Cardiac muscle cell (in vitro differentiated cells and primary cell): ENCODE measurements at regions not wholly inside any gene's neighbourhood (a gene's known extent, or its start where the extent isn't known, plus 50 kb on each side); places are given as distances from the start of the nearest gene placed in this dataset.

Experiments used
- DNase-seq, 2 donors: peaks; one replicate each; pipeline versions ENCODE4 v3.0.0 to v3.0.0-alpha.2; 2010 to 2017; ENCODE audit warnings: low read depth in 1 of 2, low spot score in 1 of 2
- H3K27ac ChIP-seq: fragments of 200-600 bp; sonication (generic); 2 replicates; pipeline ENCODE4 v1.5.1; 2016
- H3K27me3 ChIP-seq: fragments of 200-600 bp; sonication (generic); 2 replicates; pipeline ENCODE4 v1.6.0; 2016; ENCODE audit warnings: control low read depth
- H3K36me3 ChIP-seq: fragments of 200-600 bp; sonication (generic); 2 replicates; pipeline ENCODE4 v1.5.1; 2016; ENCODE audit warnings: control low read depth
- H3K4me1 ChIP-seq: fragments of 200-600 bp; sonication (generic); 2 replicates; pipeline ENCODE4 v1.8.1; 2017; ENCODE audit warnings: low read depth, mild to moderate bottlenecking, mixed run types
- H3K4me3 ChIP-seq: fragments of 200-600 bp; sonication (generic); 2 replicates; pipeline ENCODE4 v1.5.1; 2016; ENCODE audit warnings: mild to moderate bottlenecking
- H3K9me3 ChIP-seq: fragments of 200-600 bp; sonication (generic); 2 replicates; pipeline ENCODE4 v1.5.1; 2017; ENCODE audit warnings: low read depth, mild to moderate bottlenecking, control low read depth
- TF ChIP-seq, protein P1 (sequence below): IDR thresholded peaks from 2 replicates; pipeline ENCODE4 v1.5.1; 2012; ENCODE audit warnings: low read depth, mild to moderate bottlenecking, low read length

DNA sequence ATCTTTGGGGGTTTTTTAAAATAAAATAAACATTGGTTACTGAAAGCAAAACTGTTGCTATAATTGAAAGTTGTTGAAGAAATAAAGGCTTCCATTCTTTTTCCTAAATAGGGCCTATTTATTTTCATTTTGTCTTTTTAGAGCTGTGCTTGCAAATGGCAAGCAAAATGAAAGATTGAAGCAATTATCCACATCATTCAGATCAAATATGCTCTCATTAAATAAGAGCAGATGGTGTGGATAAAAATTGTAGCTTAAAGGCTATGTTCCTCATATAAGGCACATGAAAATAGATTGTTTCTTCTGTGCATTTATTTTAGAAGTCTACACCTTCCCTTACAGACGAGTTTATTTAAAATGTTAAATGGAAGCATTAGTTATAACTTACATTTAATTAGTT lies 1317.7 kb downstream of the MRPL39 start:
- Histone ChIP-seq H3K4me3 (no peak overlapping the region), H3K27me3 (no peaks in the 10 kb centered on the region), H3K4me1 (no peaks in the 10 kb centered on the region), H3K36me3 (no peaks in the 10 kb centered on the region), H3K27ac (no peak overlapping the region), H3K9me3 (no peaks in the 10 kb centered on the region)
- DNase-seq: no peak
- TF ChIP-seq, protein P1, sequence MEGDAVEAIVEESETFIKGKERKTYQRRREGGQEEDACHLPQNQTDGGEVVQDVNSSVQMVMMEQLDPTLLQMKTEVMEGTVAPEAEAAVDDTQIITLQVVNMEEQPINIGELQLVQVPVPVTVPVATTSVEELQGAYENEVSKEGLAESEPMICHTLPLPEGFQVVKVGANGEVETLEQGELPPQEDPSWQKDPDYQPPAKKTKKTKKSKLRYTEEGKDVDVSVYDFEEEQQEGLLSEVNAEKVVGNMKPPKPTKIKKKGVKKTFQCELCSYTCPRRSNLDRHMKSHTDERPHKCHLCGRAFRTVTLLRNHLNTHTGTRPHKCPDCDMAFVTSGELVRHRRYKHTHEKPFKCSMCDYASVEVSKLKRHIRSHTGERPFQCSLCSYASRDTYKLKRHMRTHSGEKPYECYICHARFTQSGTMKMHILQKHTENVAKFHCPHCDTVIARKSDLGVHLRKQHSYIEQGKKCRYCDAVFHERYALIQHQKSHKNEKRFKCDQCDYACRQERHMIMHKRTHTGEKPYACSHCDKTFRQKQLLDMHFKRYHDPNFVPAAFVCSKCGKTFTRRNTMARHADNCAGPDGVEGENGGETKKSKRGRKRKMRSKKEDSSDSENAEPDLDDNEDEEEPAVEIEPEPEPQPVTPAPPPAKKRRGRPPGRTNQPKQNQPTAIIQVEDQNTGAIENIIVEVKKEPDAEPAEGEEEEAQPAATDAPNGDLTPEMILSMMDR: no peak

DNA sequence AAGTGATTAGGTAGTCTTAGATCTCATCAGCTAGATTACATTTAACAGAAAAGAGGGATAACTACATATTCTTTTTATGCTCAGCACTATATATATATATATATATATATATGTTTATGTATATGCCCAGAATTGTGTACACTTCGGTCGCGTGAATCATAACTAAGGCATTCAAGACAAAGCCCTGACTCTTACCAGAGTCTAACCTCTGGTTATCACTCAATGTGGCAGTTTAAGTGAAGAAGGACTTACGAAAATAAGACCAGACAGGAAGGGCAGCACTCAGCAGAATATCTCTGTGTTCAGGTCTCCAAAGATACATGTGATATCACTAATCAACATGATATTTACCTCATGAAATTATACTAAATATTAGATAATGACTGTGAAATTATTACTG lies 1326.7 kb downstream of the MRPL39 start:
- Histone ChIP-seq H3K4me3 (no peak overlapping the region), H3K4me1 (peaks cover 3% of the 10 kb centered on the region), H3K36me3 (no peaks in the 10 kb centered on the region), H3K27me3 (no peaks in the 10 kb centered on the region), H3K27ac (no peak overlapping the region), H3K9me3 (no peaks in the 10 kb centered on the region)
- no peak for DNase-seq
- TF ChIP-seq, protein P1: no peak

DNA sequence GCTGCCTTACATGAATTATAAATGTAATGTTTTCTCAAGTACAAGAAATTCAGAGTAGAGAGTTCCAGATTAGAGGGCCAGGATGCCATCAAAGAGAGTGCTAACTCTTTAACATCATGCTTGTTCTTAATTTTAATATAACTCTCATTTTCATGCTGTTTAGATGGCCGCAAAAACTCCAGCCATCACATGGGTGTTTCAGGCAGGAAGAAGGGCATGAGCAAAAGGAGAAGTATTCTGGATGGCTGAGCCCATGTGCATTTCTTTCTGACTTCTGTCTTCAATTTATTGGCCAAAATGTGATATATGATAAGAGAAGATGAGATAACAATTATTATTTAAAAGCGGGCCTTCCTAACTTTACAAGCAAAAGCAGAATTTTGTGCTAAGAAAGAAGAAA lies 1328.6 kb downstream of the MRPL39 start:
- no peak overlapping the region for H3K4me3 ChIP-seq
- TF ChIP-seq, protein P1: no peak
- no peaks in the 10 kb centered on the region for H3K36me3 ChIP-seq
- no peak overlapping the region for H3K27ac ChIP-seq
- no peaks in the 10 kb centered on the region for H3K27me3 ChIP-seq
- H3K9me3 ChIP-seq: no peaks in the 10 kb centered on the region
- DNase-seq: no peak
- H3K4me1 ChIP-seq: peaks cover 6% of the 10 kb centered on the region

DNA sequence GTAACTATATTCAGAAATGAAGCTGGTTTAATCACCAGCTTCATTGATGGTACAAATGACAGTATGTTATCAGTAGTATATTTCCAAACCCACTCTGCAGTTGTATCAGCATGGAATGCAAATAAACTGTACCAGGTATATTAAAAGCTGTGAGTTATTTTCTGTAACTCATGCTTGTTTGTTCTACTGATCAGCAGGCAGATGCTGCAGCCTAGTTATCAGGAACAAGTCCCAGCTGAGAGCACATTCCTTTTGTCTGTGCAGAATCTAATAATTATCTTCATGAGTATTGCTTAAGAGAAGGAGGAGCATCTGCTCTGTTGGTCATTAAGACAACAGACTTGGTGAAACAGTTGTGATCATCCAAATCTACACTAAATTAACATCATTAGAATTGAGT lies 1331.1 kb downstream of the MRPL39 start:
- no peak for DNase-seq
- Histone ChIP-seq H3K27ac (no peak overlapping the region), H3K36me3 (no peaks in the 10 kb centered on the region), H3K4me3 (no peak overlapping the region), H3K9me3 (no peaks in the 10 kb centered on the region), H3K27me3 (no peaks in the 10 kb centered on the region), H3K4me1 (peaks cover 17% of the 10 kb centered on the region)
- TF ChIP-seq, protein P1: no peak

DNA sequence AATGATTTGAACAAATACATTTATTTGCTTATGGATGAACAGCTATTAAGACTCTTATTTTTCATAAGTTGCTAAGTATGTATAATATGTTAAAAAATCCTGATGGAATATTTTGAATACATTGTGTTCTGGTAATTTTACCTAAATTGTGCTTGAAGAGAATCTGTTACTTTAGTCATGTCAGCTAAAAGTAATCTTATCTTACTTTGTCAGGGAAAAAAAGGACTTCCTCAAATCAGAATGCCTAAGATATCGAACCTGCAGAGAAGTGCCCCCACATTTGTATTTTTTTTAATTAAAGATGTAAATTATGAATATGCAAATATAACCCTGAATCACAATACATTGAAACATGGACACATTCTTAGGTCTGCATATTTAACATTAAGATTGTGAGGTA lies 1331.7 kb downstream of the MRPL39 start:
- Histone ChIP-seq H3K27ac (no peak overlapping the region), H3K9me3 (no peaks in the 10 kb centered on the region), H3K4me3 (no peak overlapping the region), H3K36me3 (no peaks in the 10 kb centered on the region), H3K27me3 (no peaks in the 10 kb centered on the region), H3K4me1 (peaks cover 22% of the 10 kb centered on the region)
- DNase-seq: no peak
- TF ChIP-seq, protein P1: no peak

DNA sequence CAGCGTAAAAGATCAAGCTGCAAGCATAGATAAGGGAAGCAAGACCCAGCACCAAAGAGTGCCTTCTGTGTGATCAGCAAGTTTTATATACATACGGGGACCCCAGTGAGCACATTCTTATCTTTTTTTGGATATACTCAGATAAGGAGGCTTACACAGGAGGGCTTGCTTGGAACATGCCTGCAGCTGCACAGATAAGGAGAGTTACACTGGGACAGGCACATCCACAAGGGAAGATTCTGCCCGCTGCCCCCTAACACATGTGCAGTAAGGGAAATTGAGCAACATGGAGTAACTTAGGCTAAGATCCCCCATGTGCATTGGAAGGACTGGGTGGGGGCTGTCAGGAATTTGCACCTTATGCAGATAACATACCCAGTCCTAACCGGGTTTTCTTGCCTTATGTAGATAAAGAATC lies 1334.8 kb downstream of the MRPL39 start:
- no peaks in the 10 kb centered on the region for H3K9me3 ChIP-seq
- H3K27ac ChIP-seq: no peak overlapping the region
- DNase-seq: no peak
- no peaks in the 10 kb centered on the region for H3K27me3 ChIP-seq
- peaks cover 22% of the 10 kb centered on the region for H3K4me1 ChIP-seq
- no peaks in the 10 kb centered on the region for H3K36me3 ChIP-seq
- no peak overlapping the region for H3K4me3 ChIP-seq
- TF ChIP-seq, protein P1: no peak
